HG03025 (cell line): ENCODE measurements at regions not wholly inside any gene's neighbourhood (a gene's known extent, or its start where the extent isn't known, plus 50 kb on each side); places are given as distances from the start of the nearest gene placed in this dataset.

Source experiments
- ATAC-seq: cut with Tn5 transposase; IDR thresholded peaks from one replicate; pipeline ENCODE4 v1.9.1; 2021; ENCODE audit warnings: mild to moderate bottlenecking, moderate library complexity; ENCODE audit not compliant: unreplicated experiment, low FRiP score

DNA sequence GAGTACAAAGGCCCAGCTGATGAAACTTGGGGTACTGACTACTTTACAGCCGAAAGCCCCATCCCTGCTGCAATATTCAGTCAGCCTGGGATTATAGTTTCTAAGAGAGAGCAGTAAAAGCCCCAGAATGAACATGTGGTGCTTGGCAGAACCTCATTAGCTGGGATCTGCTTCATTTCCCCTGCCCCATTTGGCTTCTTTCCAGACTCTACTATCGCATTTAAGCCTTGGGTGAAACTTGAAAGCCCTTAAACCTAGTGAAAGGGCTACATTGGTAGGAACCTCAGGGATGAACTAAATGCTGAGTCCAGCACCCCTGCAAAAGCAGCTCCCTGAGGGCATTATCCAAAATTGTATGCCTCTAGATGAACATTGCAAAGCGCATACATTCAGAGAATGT lies 631.1 kb downstream of the ACTL7B start:
- no peak for ATAC-seq

DNA sequence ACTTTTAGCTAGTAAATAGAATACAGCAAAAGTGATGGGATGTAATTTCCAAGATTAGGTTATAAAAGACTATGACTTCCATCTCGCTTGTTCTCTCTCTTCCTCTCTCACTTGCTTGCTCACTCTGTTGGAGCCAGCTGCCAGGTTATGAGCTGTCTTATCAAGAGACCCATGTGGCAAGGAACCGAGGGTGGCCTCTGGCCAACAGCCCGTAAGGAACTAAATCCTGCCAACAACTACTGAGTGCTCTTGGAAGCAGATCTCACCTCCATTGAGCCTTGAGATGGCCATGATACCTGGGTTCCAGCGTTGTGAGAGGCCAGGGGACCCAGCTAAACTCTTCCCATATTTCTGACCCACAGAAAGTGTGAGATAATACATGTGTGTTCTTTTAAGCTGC lies 636.1 kb downstream of the ACTL7B start:
- ATAC-seq, result no peak

DNA sequence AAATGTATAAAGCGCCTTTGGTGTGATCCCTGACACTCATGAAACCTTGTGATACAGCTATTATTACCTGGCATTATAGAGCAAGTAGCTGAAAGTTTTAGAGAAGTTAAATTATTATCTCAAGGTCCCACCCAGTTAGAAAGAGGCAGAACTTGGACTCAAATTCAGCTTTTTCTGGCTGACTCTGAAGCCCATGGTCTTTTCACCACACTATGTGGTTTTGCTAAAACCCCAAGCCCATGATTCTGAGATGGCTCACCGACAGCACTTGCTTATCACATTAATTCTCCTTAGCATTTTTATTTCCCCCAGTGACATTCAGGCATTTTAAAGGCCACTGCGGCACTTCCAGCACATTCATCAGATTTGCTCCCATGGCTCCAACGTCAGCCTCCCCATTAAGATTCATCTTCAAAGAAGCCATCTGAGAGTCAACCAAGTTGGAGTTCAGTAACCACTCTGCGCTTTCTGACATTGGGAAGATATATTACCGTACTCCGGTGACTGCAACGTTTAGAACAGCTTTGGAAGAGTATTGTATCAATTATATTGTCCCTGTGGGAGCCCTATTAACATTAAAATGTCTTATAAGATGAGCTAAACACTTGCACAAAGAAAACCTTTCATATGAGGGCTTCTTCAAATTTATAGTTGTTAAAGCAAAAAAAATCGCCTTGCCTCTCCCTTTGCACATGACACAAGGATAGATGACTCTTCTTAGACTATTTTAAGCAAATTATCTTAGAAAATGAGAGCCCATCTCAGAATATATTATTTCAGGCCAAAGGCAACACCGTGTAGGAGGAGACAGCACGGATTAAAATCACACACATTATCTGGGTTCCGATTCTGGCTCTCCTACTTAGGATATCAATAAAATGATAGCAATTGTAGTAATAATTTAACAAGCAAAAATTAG lies 638.1 kb downstream of the ACTL7B start:
- no peak for ATAC-seq

DNA sequence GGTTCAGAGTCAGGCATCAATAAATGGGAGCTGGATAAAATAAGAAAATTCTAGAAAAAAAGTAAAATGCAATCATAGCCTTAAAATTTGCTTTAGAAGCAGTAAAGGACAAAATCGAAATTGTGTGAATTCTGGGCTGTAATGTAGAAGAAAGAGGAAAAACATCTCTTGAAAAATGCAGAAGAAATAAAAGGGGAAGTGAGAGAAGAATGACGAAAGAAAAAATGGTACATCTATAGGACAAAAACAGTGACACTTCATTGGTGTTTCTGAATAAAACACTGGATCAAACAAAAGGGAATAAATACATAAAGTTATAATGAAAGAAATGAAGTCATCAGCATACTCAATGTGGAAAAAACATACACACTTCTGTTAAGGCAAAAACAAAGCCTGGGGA lies 642.3 kb downstream of the ACTL7B start:
- ATAC-seq, result no peak

DNA sequence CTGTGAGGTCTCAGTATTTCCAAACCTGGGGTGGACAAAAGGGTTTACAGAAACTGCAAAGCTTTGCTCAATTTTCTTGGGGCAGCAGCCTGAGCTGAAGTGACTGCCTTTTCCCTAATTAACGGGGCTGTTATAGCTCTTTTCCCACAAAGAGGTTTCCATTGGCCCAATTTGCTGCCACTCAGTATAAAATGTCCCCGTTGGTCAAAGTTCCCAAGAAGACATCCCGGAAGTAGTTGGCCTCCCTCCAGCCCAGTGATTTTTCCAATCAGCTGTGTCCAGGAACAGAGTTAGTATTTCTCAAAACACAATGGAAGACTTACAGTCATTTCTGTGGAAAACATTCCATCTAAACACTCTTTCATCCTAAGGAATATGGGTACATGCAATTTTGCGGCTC lies 643.6 kb downstream of the ACTL7B start:
- ATAC-seq, result no peak

DNA sequence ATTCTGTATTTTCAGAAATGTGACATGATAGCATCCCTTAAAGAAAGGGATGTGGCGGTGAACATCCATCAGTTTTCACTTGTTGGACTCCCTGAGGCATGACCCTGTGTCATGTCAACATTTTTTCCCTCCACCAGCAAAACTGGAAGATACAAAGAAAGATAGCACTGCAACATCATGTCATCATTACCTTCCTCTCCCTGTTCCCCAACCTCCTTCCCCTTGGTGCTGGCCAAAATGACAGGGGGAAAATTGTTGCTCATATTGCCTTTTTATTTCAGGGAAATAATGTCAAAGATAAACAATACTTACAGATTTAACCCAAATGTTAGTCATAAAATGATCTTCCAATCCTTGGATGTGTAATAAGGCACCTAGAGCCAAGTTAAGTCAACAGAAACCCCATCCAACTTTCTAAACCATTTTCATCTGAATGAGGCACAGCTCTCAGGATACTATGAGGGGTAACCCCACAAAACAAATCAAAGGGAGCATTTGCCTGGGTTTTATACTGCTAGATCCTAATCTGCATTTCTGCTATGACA lies 644.3 kb downstream of the ACTL7B start:
- no peak for ATAC-seq

DNA sequence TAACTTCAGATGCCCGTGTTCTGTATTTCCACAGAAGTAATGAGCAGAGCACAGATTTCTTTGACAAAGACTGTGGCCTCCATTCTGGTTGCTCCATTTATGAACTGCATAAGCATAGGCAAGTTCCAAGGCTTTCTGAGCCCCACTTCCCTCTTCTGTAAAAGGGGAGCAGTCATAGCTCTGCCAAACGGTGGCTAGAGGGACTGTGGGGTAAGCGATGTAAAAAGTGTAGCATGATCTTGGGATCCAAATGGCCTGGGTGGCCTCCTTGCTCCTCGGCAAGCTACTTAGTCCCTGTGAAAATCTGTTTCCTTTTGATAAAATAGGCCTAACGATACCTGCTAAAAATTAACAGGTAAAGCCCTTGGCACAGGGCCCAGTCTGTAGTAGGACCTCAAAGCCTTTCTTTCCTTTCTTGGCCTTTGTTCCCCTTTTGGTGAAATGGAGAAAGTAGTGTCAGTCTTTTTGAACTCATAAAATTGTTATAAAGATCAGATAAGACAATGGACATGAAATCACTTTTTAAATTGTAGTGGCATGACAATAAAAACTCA lies 646.6 kb downstream of the ACTL7B start:
- no peak for ATAC-seq

DNA sequence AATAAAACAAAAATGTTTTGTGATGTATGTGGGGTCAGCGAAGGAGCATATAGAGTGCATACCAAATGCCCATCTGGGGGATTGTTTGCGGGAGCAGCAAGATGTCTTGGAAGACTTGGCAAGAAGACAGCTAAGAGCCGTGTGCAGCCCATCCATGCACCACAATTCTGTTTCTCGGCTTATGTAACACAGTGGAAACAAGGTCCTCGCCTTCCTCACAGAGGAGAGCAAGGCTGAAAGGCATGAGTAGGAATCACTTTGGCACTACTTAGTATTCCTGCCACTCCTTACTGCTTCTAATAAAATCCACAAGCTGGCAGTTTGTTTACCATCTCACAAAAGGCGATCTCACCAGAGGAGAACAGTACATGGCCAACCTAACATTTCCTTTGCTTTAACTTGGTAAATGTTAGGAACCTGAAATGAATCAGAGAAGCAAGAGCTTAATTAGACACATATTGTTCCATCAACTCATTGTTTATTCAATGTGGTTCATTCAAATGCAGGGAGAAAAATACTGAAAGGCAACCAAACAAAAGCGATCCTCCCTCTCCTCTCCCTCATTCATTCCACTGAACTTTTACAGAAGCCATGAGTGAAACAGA lies 648.1 kb downstream of the ACTL7B start:
- no peak for ATAC-seq

DNA sequence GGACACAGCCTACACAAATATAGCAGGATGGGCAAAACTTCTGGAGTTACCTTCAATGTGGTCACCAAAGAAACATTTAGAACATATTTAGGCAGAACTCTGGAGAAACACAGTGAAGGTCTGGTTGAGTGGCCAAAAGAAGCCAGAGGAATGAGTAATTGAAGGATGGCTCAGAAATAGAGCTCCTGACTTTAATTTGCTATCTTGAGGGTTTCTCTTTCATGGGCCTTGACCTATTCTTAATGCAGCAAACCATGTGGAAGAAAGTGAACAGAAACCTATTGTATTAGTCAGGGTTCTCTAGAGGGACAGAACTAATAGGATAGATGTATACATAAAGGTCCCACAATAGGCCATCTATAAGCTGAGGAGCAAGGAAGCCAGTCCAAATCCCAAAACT lies 650.5 kb downstream of the ACTL7B start:
- no peak for ATAC-seq

DNA sequence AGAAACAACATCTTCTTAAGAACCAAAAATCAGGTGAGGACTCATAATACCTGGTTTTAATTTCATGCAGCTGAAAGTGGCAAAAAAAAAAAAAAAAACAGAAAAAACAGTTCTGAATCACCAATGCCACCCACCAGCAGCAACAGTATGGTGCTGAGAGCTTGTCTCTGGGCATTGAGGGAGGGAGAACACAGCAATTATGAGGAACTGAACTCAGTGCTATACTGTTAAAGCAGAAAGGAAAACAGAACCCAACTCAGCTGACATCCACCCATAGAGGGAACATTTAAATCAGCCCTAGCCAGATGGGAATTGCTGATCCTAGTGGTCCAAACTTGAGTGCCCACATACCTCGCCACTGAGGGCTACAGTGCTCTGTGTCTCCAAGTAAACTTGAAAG lies 657.9 kb downstream of the ACTL7B start:
- ATAC-seq, result no peak

DNA sequence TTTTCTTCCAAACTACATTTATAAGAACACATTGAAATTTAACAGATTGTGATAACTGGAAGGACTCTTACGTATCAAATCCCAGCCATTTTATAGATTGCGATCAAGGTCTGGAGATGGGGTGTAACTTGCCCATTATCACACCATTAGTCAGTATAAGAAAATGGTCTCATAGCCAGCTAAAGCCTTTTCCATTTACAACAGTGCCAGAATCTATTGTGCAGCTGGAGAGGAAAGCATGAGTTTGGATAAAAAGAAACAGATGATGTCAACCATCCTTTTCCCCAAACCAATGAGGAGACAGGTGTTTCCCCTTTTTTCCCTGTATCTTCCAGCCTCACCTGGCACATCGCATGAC lies 658.8 kb downstream of the ACTL7B start:
- no peak for ATAC-seq

DNA sequence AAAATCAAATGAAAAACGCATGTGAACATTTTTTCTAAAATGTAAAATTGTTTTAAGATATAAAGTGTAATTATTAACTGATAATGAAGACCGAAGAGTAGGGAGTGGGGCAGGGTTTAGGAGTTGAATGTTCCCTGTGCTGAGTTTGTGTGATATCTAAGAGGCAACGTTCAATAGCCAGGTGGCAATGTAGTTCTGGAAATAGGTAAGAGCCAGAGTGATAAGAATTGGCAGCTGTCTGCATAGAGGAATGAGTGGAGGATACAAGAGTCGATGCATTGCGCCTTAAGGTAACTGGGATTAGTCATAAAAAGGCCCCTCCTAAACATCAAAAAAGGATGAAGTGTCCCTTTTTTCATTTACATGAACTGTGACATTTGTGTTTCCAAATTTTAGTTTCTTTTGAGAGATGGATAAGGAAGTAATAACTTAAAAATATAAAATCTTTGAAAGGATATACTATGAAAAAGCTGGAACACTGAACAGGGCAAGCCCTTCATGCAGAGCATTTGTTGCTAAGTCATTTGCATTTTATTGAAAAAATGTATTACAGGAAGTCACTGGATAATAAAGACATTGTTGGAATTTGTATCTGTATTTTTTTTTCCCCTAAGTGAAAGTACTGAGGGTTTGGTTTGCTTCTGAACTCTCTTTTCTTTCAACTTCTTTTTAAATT lies 659.3 kb downstream of the ACTL7B start:
- no peak for ATAC-seq

DNA sequence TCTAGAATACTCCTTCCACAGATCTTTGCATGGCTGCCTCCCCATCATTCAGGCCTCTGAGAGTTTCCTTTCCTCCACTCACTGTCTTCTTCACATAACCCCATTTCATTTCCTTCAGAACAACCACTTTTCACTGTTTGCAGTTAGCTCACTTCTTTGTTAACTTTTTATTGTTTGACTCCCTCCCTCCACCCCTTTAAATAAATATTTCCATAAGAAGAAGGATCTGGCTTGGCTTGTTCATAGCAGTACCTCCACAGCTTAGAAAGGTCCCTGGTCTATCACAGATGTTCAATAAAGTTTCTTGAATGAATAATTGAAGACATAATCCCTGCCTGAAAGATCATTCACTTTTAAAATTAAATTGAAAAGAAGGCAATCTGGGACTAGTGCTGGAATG lies 661.6 kb downstream of the ACTL7B start:
- no peak for ATAC-seq

DNA sequence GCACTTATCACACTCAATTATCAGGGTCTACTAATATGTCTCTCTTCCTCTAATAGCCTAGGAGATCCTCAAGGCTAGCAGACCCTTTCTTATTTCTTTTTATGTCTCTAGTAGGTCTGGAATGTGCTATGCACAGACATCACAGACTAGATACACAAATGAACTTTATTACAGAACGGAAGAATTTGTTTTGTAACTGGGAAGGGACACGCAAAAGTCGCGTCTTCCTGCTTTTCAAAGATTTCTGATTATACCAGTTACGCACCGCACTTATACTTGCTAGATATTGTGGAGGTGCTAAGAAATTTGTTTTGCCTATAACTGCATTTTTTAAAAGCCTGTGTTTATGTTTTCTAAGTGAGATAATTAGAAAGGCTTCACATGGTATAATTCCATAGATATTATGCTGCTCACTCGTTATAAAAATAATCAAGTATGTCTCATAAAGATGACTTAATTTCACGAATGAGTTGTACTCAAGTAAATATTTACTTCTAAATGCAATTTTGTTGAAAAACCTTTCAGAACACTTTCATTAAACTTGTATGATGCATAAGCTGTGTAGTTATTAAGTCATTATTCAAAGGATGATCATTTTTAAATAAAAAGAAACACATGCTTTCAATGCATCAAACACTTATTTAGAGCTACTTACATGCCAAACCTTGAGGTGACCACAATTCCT lies 662.6 kb downstream of the ACTL7B start:
- ATAC-seq, result no peak

DNA sequence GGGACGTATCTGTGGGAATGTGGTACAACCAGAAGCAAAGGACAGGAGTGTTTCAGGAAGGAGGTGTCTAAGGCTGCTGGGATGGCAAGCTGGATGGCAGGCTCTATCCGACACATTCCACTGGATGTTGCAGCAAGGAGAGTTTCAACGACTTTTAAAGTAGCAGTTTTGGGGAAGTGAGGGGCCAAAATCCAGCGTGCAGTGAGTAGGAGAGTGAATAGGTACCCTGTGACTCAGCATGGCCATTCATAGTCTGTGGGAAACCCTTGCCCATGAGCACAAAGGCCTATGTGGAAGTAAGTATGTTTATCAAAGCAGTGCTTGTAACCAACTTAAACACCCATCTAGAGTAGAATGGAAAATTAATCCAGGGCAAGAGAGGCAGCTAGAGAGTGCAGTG lies 664.7 kb downstream of the ACTL7B start:
- ATAC-seq, result no peak

DNA sequence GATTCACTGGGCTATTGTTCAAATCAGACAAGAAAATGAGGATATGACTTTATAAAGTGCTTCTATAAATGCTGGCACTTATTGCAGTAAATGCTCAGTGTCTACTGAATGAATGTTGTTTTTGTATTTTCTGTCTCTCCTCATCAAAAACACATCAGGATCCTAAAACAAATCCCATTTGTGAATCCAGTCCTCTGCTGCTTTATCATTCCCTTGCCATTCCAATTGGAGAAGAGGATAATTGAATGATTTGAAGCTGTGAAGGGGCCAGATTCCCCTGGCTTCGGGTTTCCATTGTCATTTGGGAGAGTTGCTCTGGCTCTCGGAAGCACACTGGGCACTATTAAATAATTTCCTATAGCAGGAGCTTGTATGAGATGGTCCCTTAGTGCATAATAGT lies 666.8 kb downstream of the ACTL7B start:
- ATAC-seq, result no peak

DNA sequence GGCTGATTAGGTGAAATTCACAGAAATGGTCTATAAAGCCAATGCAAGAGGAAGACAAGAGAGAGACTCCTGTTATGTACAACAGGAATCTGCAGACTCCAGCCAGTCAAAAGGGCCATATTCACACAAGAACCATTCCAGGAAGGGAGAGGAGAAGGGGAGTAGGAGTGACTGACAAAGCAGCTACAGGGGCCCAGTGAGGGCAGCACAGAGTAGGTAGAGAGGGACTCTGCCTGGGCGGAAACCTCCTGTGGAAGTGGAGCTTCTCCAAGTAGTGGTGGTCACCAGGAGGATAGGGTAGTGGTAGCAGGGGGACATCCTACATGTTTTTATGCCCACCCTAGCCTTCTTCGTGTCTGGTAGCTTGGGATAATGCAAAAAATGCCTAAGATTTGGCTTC lies 667.3 kb downstream of the ACTL7B start:
- no peak for ATAC-seq

DNA sequence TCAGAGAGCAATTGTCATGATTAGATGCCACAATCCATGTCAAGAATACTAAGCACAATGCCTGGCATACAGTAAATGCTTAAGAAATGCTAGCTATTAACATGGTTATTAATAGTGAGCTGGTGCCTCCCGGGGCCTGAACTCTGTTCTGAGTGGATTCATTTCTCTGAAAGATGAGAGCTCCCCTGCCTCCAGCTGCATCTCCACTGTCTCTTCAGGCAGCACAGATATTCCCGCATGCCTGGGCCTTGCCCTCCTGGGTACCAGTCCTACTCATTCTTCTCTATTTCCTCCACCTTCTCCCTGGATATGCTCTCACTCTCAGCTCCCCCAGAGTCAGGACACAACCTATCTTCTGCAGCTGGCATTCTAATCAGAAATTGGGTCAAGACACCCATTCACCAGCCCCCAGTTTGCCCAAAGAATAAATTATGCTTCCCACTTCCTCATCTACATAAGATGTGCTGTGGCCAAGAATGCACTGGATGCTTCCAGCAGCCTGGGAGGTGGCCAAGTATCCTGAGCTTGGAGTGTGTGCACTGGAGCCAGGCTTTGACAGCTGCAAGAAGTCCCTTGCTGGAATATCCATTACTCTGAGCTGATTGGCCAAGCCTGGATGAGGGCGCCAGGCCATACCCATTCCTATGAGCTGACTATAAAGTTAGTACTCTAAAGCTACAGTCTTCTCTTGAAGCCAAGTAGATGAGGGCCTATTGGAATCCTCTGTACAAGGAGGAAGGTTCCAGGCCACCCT lies 669.0 kb downstream of the ACTL7B start:
- no peak for ATAC-seq

DNA sequence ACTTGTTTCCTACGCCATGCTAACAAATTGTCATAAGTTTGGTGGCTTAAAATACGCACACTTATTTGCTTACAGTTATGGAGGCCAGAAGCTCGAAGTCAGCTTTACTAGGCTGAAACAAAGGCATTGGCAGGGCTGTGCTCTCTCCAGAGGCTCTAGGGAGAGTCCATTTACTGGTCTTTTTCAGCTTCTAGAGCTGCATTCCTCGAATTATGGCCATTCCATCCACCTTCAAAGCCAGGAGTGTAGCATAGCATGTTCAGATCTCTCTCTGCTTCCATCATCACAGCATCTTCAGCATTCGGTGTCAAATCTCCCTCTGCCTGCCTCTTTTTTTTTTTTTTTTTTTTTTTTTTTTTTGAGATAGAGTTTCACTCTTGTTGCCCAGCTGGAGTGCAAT lies 670.2 kb downstream of the ACTL7B start:
- ATAC-seq, result no peak

DNA sequence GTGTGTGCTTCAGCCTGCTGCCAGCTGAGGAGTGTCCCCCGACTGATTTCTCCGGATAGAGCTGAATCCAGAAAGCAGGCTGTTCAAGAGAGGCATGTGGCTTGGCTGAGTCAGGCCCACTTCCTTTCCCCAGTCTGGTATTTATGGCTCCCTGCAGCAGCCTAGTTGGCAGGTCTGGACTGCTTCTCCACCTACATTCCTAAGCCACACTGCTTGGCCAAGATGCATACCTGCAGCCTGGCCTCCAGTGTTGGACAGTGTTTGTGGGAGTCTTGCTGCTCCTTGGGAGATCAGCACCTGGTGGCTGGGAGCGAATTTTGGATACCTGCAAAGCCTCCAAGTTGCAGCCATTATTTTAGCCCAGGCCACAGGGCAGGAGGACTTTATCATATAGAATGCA lies 670.8 kb downstream of the ACTL7B start:
- no peak for ATAC-seq
